ENCODE measurements at regions not wholly inside any gene's neighbourhood (a gene's known extent, or its start where the extent isn't known, plus 50 kb on each side); places are given as distances from the start of the nearest gene placed in this dataset.
"Not testable (repeated sequence)": the region's sequence is repeated elsewhere in the genome, so short reads cannot be mapped to it uniquely, and the experiment has no call there.

GRCh38 chr18:4994710-4995109 lies 202.3 kb downstream of the AKAIN1 start:
- Mint-ChIP-seq H3K27ac (no peak overlapping the region), H3K9me3 (peaks cover 4% of the 10 kb centered on the region), H3K4me1 (ENCODE audit: low read depth) (no peaks in the 10 kb centered on the region), H3K36me3 (ENCODE audit: low read depth) (no peaks in the 10 kb centered on the region), H3K27me3 (ENCODE audit: low read depth) (no peaks in the 10 kb centered on the region), H3K4me3 (ENCODE audit: low read depth) (no peak overlapping the region)
- DNase-seq (ENCODE audit: low spot score), result no peak
- intact Hi-C loops (cut with micrococcal nuclease), result no loop called here

GRCh38 chr18:4987452-4988405 lies 209.3 kb downstream of the AKAIN1 start:
- no peak for DNase-seq (ENCODE audit: low spot score)
- no peaks in the 10 kb centered on the region for H3K27me3 Mint-ChIP-seq (ENCODE audit: low read depth)
- H3K4me3 Mint-ChIP-seq (ENCODE audit: low read depth), result no peak overlapping the region
- no peaks in the 10 kb centered on the region for H3K36me3 Mint-ChIP-seq (ENCODE audit: low read depth)
- H3K4me1 Mint-ChIP-seq (ENCODE audit: low read depth), result no peaks in the 10 kb centered on the region
- no peak overlapping the region for H3K27ac Mint-ChIP-seq
- intact Hi-C loops (cut with micrococcal nuclease), result no loop called here
- peaks cover 11% of the 10 kb centered on the region for H3K9me3 Mint-ChIP-seq

GRCh38 chr18:4986677-4987076 lies 210.4 kb downstream of the AKAIN1 start:
- Mint-ChIP-seq H3K9me3 (peaks cover 11% of the 10 kb centered on the region), H3K4me1 (ENCODE audit: low read depth) (no peaks in the 10 kb centered on the region), H3K27me3 (ENCODE audit: low read depth) (no peaks in the 10 kb centered on the region), H3K27ac (no peak overlapping the region), H3K36me3 (ENCODE audit: low read depth) (no peaks in the 10 kb centered on the region), H3K4me3 (ENCODE audit: low read depth) (no peak overlapping the region)
- intact Hi-C loops (cut with micrococcal nuclease), result no loop called here
- DNase-seq (ENCODE audit: low spot score), result no peak

- H3K27ac Mint-ChIP-seq, result no peak overlapping the region
Observed at GRCh38 chr18:4986066-4986465, 211.0 kb downstream of the AKAIN1 start.

GRCh38 chr18:4961121-4961909 lies 235.7 kb downstream of the AKAIN1 start:
- H3K4me1 Mint-ChIP-seq (ENCODE audit: low read depth), result no peaks in the 10 kb centered on the region
- DNase-seq (ENCODE audit: low spot score), result no peak
- H3K4me3 Mint-ChIP-seq (ENCODE audit: low read depth), result no peak overlapping the region
- intact Hi-C loops (cut with micrococcal nuclease), result no loop called here
- peaks cover 37% of the 10 kb centered on the region for H3K9me3 Mint-ChIP-seq
- no peaks in the 10 kb centered on the region for H3K36me3 Mint-ChIP-seq (ENCODE audit: low read depth)
- no peak overlapping the region for H3K27ac Mint-ChIP-seq
- H3K27me3 Mint-ChIP-seq (ENCODE audit: low read depth), result no peaks in the 10 kb centered on the region

More at GRCh38 chr18:4986066-4986465, 211.0 kb downstream of the AKAIN1 start:
- Mint-ChIP-seq H3K27me3 (ENCODE audit: low read depth) (no peaks in the 10 kb centered on the region), H3K4me1 (ENCODE audit: low read depth) (no peaks in the 10 kb centered on the region), H3K9me3 (peaks cover 15% of the 10 kb centered on the region), H3K4me3 (ENCODE audit: low read depth) (no peak overlapping the region), H3K36me3 (ENCODE audit: low read depth) (no peaks in the 10 kb centered on the region)
- intact Hi-C loops (cut with micrococcal nuclease), result no loop called here
- DNase-seq (ENCODE audit: low spot score), result no peak

- H3K4me1 Mint-ChIP-seq (ENCODE audit: low read depth), result no peaks in the 10 kb centered on the region
- no peaks in the 10 kb centered on the region for H3K36me3 Mint-ChIP-seq (ENCODE audit: low read depth)
- H3K9me3 Mint-ChIP-seq, result peaks cover 35% of the 10 kb centered on the region
- H3K27ac Mint-ChIP-seq, result no peak overlapping the region
- no peaks in the 10 kb centered on the region for H3K27me3 Mint-ChIP-seq (ENCODE audit: low read depth)
- DNase-seq (ENCODE audit: low spot score), result no peak
- intact Hi-C loops (cut with micrococcal nuclease), result no loop called here
- H3K4me3 Mint-ChIP-seq (ENCODE audit: low read depth), result no peak overlapping the region
Observed at GRCh38 chr18:4960578-4960977, 236.5 kb downstream of the AKAIN1 start.

GRCh38 chr18:4931209-4931608 lies 265.8 kb downstream of the AKAIN1 start:
- Mint-ChIP-seq H3K27ac (no peak overlapping the region), H3K4me1 (ENCODE audit: low read depth) (no peaks in the 10 kb centered on the region), H3K4me3 (ENCODE audit: low read depth) (no peak overlapping the region), H3K27me3 (ENCODE audit: low read depth) (no peaks in the 10 kb centered on the region), H3K36me3 (ENCODE audit: low read depth) (no peaks in the 10 kb centered on the region), H3K9me3 (peaks cover 27% of the 10 kb centered on the region)
- no peak for DNase-seq (ENCODE audit: low spot score)
- intact Hi-C loops (cut with micrococcal nuclease), result no loop called here

- Mint-ChIP-seq H3K27ac (no peak overlapping the region), H3K36me3 (ENCODE audit: low read depth) (no peaks in the 10 kb centered on the region), H3K9me3 (peaks cover 26% of the 10 kb centered on the region), H3K27me3 (ENCODE audit: low read depth) (no peaks in the 10 kb centered on the region), H3K4me3 (ENCODE audit: low read depth) (no peak overlapping the region), H3K4me1 (ENCODE audit: low read depth) (no peaks in the 10 kb centered on the region)
- no peak for DNase-seq (ENCODE audit: low spot score)
- intact Hi-C loops (cut with micrococcal nuclease), result no loop called here
Observed at GRCh38 chr18:4921548-4921947, 275.5 kb downstream of the AKAIN1 start.

GRCh38 chr18:4917509-4917908 lies 279.5 kb downstream of the AKAIN1 start:
- H3K36me3 Mint-ChIP-seq (ENCODE audit: low read depth), result not testable (repeated sequence)

GRCh38 chr18:4908328-4908727 lies 288.7 kb downstream of the AKAIN1 start:
- no peak overlapping the region for H3K4me3 Mint-ChIP-seq (ENCODE audit: low read depth)
- no peak for DNase-seq (ENCODE audit: low spot score)
- intact Hi-C loops (cut with micrococcal nuclease), result no loop called here
- no peaks in the 10 kb centered on the region for H3K36me3 Mint-ChIP-seq (ENCODE audit: low read depth)
- no peaks in the 10 kb centered on the region for H3K27me3 Mint-ChIP-seq (ENCODE audit: low read depth)
- H3K4me1 Mint-ChIP-seq (ENCODE audit: low read depth), result no peaks in the 10 kb centered on the region
- H3K27ac Mint-ChIP-seq, result no peak overlapping the region
- H3K9me3 Mint-ChIP-seq, result peaks cover 12% of the 10 kb centered on the region

More at GRCh38 chr18:4917509-4917908, 279.5 kb downstream of the AKAIN1 start:
- intact Hi-C loops (cut with micrococcal nuclease); DNase-seq (ENCODE audit: low spot score); H3K27me3 Mint-ChIP-seq (ENCODE audit: low read depth); H3K27ac Mint-ChIP-seq; H3K4me3 Mint-ChIP-seq (ENCODE audit: low read depth); H3K4me1 Mint-ChIP-seq (ENCODE audit: low read depth): not testable (repeated sequence)
- H3K9me3 Mint-ChIP-seq, result peaks cover 24% of the 10 kb centered on the region

- DNase-seq (ENCODE audit: low spot score), result no peak
- intact Hi-C loops (cut with micrococcal nuclease), result no loop called here
- H3K4me3 Mint-ChIP-seq (ENCODE audit: low read depth), result no peak overlapping the region
- no peak overlapping the region for H3K27ac Mint-ChIP-seq
- H3K27me3 Mint-ChIP-seq (ENCODE audit: low read depth), result no peaks in the 10 kb centered on the region
- no peaks in the 10 kb centered on the region for H3K36me3 Mint-ChIP-seq (ENCODE audit: low read depth)
- H3K4me1 Mint-ChIP-seq (ENCODE audit: low read depth), result no peaks in the 10 kb centered on the region
- peaks cover 16% of the 10 kb centered on the region for H3K9me3 Mint-ChIP-seq
Observed at GRCh38 chr18:4906856-4907255, 290.2 kb downstream of the AKAIN1 start.

- no peak for DNase-seq (ENCODE audit: low spot score)
- peaks cover 21% of the 10 kb centered on the region for H3K9me3 Mint-ChIP-seq
- no peaks in the 10 kb centered on the region for H3K27me3 Mint-ChIP-seq (ENCODE audit: low read depth)
- no peaks in the 10 kb centered on the region for H3K36me3 Mint-ChIP-seq (ENCODE audit: low read depth)
- intact Hi-C loops (cut with micrococcal nuclease), result no loop called here
- no peak overlapping the region for H3K4me3 Mint-ChIP-seq (ENCODE audit: low read depth)
- no peaks in the 10 kb centered on the region for H3K4me1 Mint-ChIP-seq (ENCODE audit: low read depth)
- no peak overlapping the region for H3K27ac Mint-ChIP-seq
Observed at GRCh38 chr18:4888251-4889040, 308.6 kb downstream of the AKAIN1 start.
